ENCODE measurements at regions not wholly inside any gene's neighbourhood (a gene's known extent, or its start where the extent isn't known, plus 50 kb on each side); places are given as distances from the start of the nearest gene placed in this dataset.

GRCh38 chr16:86117235-86117634 lies 218.3 kb downstream of the IRF8 start:
- DNase-seq (ENCODE audit: low spot score) = no peak

GRCh38 chr16:86117756-86118155 lies 218.8 kb downstream of the IRF8 start:
- no peak for DNase-seq (ENCODE audit: low spot score)

GRCh38 chr16:86118467-86119307 lies 219.7 kb downstream of the IRF8 start:
- peak; percentile 18 for DNase-seq (ENCODE audit: low spot score)

- DNase-seq (ENCODE audit: low spot score) = no peak
Observed at GRCh38 chr16:86120201-86121192, 221.5 kb downstream of the IRF8 start.

- DNase-seq (ENCODE audit: low spot score) = no peak
Observed at GRCh38 chr16:86121374-86122010, 222.5 kb downstream of the IRF8 start.

GRCh38 chr16:86122681-86123342 lies 223.8 kb downstream of the IRF8 start:
- no peak for DNase-seq (ENCODE audit: low spot score)

GRCh38 chr16:86124321-86124720 lies 225.4 kb downstream of the IRF8 start:
- DNase-seq (ENCODE audit: low spot score) = no peak

- no peak for DNase-seq (ENCODE audit: low spot score)
Observed at GRCh38 chr16:86126891-86127290, 227.9 kb downstream of the IRF8 start.

GRCh38 chr16:86127366-86127765 lies 228.4 kb downstream of the IRF8 start:
- no peak for DNase-seq (ENCODE audit: low spot score)

GRCh38 chr16:86128246-86128645 lies 229.3 kb downstream of the IRF8 start:
- no peak for DNase-seq (ENCODE audit: low spot score)

GRCh38 chr16:86129541-86129940 lies 230.6 kb downstream of the IRF8 start:
- no peak for DNase-seq (ENCODE audit: low spot score)

GRCh38 chr16:86133377-86133776 lies 234.4 kb downstream of the IRF8 start:
- DNase-seq (ENCODE audit: low spot score) = no peak

- DNase-seq (ENCODE audit: low spot score) = no peak
Observed at GRCh38 chr16:86133847-86134375, 234.9 kb downstream of the IRF8 start.

- peak; percentile 34 for DNase-seq (ENCODE audit: low spot score)
Observed at GRCh38 chr16:86134802-86135461, 236.0 kb downstream of the IRF8 start.

- DNase-seq (ENCODE audit: low spot score) = no peak
Observed at GRCh38 chr16:86137359-86137758, 238.4 kb downstream of the IRF8 start.

- DNase-seq (ENCODE audit: low spot score) = no peak
Observed at GRCh38 chr16:86138121-86139085, 239.4 kb downstream of the IRF8 start.

- no peak for DNase-seq (ENCODE audit: low spot score)
Observed at GRCh38 chr16:86142801-86143236, 243.9 kb downstream of the IRF8 start.

- no peak for DNase-seq (ENCODE audit: low spot score)
Observed at GRCh38 chr16:86143666-86144065, 244.7 kb downstream of the IRF8 start.

- no peak for DNase-seq (ENCODE audit: low spot score)
Observed at GRCh38 chr16:86145669-86146068, 246.7 kb downstream of the IRF8 start.
